A673 (cell line): ENCODE measurements at regions not wholly inside any gene's neighbourhood (a gene's known extent, or its start where the extent isn't known, plus 50 kb on each side); places are given as distances from the start of the nearest gene placed in this dataset.
A peak's percentile ranks its signal among the peaks of the same experiment; 100 is the strongest.
"Not testable (repeated sequence)": the region's sequence is repeated elsewhere in the genome, so short reads cannot be mapped to it uniquely, and the experiment has no call there.

Experiments used
- BruUV-seq: library from RNA; stranded (reverse); fragments of 400-500 nt; replicated peaks from 2 replicates; lab custom pipeline; 2021; lab: Mats Ljungman, UMichigan
- CTCF ChIA-PET: fragments of 300-600 bp; sonication (Branson Sonifier 250); formaldehyde crosslinking; loops from one replicate; lab custom pipeline; 2022; ENCODE audit warnings: antibody characterized with exemption; lab: Charles Lee
- POLR2A ChIA-PET: fragments of 300-600 bp; sonication (Branson Sonifier 250); formaldehyde crosslinking; loops from one replicate; lab custom pipeline; 2022; ENCODE audit warnings: antibody characterized with exemption; ENCODE audit not compliant: low non-redundant PET; lab: Charles Lee
- DNase-seq: peaks from one replicate; pipeline ENCODE4 v3.0.0-alpha.2; 2015; ENCODE audit warnings: low spot score
- H3K27ac ChIP-seq: fragments of 200-600 bp; sonication (generic); 2 replicates; pipeline ENCODE4 v1.5.1; 2016; ENCODE audit warnings: mixed run types, low read depth, mild to moderate bottlenecking, mixed read lengths, antibody characterized with exemption, low read length; ENCODE audit not compliant: poor library complexity, severe bottlenecking
- H3K27me3 ChIP-seq: fragments of 200-600 bp; sonication (generic); replicated peaks from 2 replicates; pipeline ENCODE4 v1.6.1; 2017; ENCODE audit warnings: mixed run types, low read depth, mild to moderate bottlenecking, mixed read lengths, antibody characterized with exemption, low read length; ENCODE audit not compliant: insufficient read depth, poor library complexity
- H3K36me3 ChIP-seq: fragments of 200-600 bp; sonication (generic); 2 replicates; pipeline ENCODE4 v1.6.1; 2016; ENCODE audit warnings: mixed run types, mild to moderate bottlenecking, mixed read lengths, antibody characterized with exemption, low read length; ENCODE audit not compliant: insufficient read depth, poor library complexity, severe bottlenecking
- H3K4me1 ChIP-seq: fragments of 200-600 bp; sonication (generic); 2 replicates; pipeline ENCODE4 v1.6.1; 2017; ENCODE audit warnings: mixed run types, mild to moderate bottlenecking, mixed read lengths, antibody characterized with exemption, low read length; ENCODE audit not compliant: insufficient read depth, poor library complexity, severe bottlenecking
- H3K4me3 ChIP-seq: fragments of 200-600 bp; sonication (generic); 2 replicates; pipeline ENCODE4 v1.5.1; 2016; ENCODE audit warnings: low read depth, mixed run types, mild to moderate bottlenecking, mixed read lengths, low read length; ENCODE audit not compliant: poor library complexity, severe bottlenecking
- H3K9me3 ChIP-seq: fragments of 200-600 bp; sonication (generic); 2 replicates; pipeline ENCODE4 v1.6.1; 2016; ENCODE audit warnings: mixed run types, low read depth, mild to moderate bottlenecking, mixed read lengths, antibody characterized with exemption, low read length; ENCODE audit not compliant: poor library complexity, severe bottlenecking
- CTCF ChIP-seq: fragments of 300-800, 200-600 bp; sonication (generic); conservative IDR thresholded peaks from 2 replicates; pipeline ENCODE4 v1.5.1; 2017; ENCODE audit warnings: low read depth, mild to moderate bottlenecking, antibody characterized with exemption, low read length, moderate library complexity, mixed read lengths
- EZH2 ChIP-seq: fragments of 200-600 bp; sonication (generic); IDR thresholded peaks from 2 replicates; pipeline ENCODE4 v1.6.1; 2017; ENCODE audit warnings: borderline replicate concordance, low read depth, mild to moderate bottlenecking, mixed read lengths, antibody characterized with exemption, low read length; ENCODE audit not compliant: poor library complexity, severe bottlenecking
- intact Hi-C: fragments of 100-400 bp; cut with micrococcal nuclease; formaldehyde crosslinking; loops from one replicate; pipeline ENCODE4 v1.10.0; 2022; ENCODE audit not compliant: unreplicated experiment

GRCh38 chr1:192462616-192463015 is 113.0 kb upstream of the RGS1 start:
- H3K27me3 ChIP-seq: no peaks in the 10 kb centered on the region
- H3K36me3 ChIP-seq: no peaks in the 10 kb centered on the region
- TF ChIP-seq EZH2 (no peak), CTCF (peak; percentile 41)
- no peaks in the 10 kb centered on the region for H3K4me1 ChIP-seq
- no peak overlapping the region for H3K4me3 ChIP-seq
- intact Hi-C loops: no loop called here
- DNase-seq: peak; percentile 46
- no TSS peak for BruUV-seq
- H3K9me3 ChIP-seq: peaks cover under 1% of the 10 kb centered on the region
- H3K27ac ChIP-seq: no peak overlapping the region
- ChIA-PET CTCF (interaction anchor here (1.0 kb wide), 1 partner anchor 12 kb away, joined by 3 read pairs; no protein-coding TSS in a partner anchor), POLR2A (interaction anchor here (0.5 kb wide), 1 partner anchor 121 kb away, joined by 3 read pairs; no protein-coding TSS in a partner anchor)

- CTCF ChIA-PET: no interaction called here
- Histone ChIP-seq H3K27me3 (no peaks in the 10 kb centered on the region), H3K9me3 (peaks cover 5% of the 10 kb centered on the region), H3K4me3 (no peak overlapping the region), H3K36me3 (no peaks in the 10 kb centered on the region), H3K27ac (no peak overlapping the region), H3K4me1 (no peaks in the 10 kb centered on the region)
- no TSS peak for BruUV-seq
- POLR2A ChIA-PET: no interaction called here
- intact Hi-C loops: no loop called here
- TF ChIP-seq CTCF (no peak), EZH2 (no peak)
- no peak for DNase-seq
Measured at GRCh38 chr1:192463661-192464060, 111.9 kb upstream of the RGS1 start.

- H3K27me3 ChIP-seq, POLR2A ChIA-PET, H3K36me3 ChIP-seq, H3K9me3 ChIP-seq, H3K4me3 ChIP-seq, H3K4me1 ChIP-seq, H3K27ac ChIP-seq, CTCF ChIA-PET, intact Hi-C loops, BruUV-seq, DNase-seq: not testable (repeated sequence)
Measured at GRCh38 chr1:192465221-192465620, 110.4 kb upstream of the RGS1 start.

- no TSS peak for BruUV-seq
- ChIA-PET CTCF (interaction anchor here (0.6 to 1.4 kb wide), 7 partner anchors 12 to 643 kb away, joined by 3 to 11 read pairs (median 3); no protein-coding TSS in a partner anchor), POLR2A (interaction anchor here (0.5 kb wide), 1 partner anchor 311 kb away, joined by 5 read pairs; no protein-coding TSS in a partner anchor)
- no peaks in the 10 kb centered on the region for H3K27me3 ChIP-seq
- no peak overlapping the region for H3K27ac ChIP-seq
- peaks cover 21% of the 10 kb centered on the region for H3K4me1 ChIP-seq
- no peaks in the 10 kb centered on the region for H3K36me3 ChIP-seq
- peak; percentile 72 for DNase-seq
- H3K9me3 ChIP-seq: no peaks in the 10 kb centered on the region
- TF ChIP-seq EZH2 (no peak), CTCF (peak; percentile 75)
- H3K4me3 ChIP-seq: no peak overlapping the region
- intact Hi-C loops: loop anchor here (2.0 to 10.0 kb wide), 3 partner anchors 548 to 1821 kb away; partner anchors contain the start of gene CDC73
Measured at GRCh38 chr1:192474080-192474683, 101.4 kb upstream of the RGS1 start.
